Astrocyte (in vitro differentiated cells and primary cell): ENCODE measurements at regions not wholly inside any gene's neighbourhood (a gene's known extent, or its start where the extent isn't known, plus 50 kb on each side); places are given as distances from the start of the nearest gene placed in this dataset.
A peak's percentile ranks its signal among the peaks of the same experiment; 100 is the strongest.
"Not testable (repeated sequence)": the region's sequence is repeated elsewhere in the genome, so short reads cannot be mapped to it uniquely, and the experiment has no call there.

Experiments
- DNase-seq: peaks from one replicate; pipeline ENCODE4 v3.0.0-alpha.2; 2010; ENCODE audit warnings: low read depth
- FAIRE-seq: peaks from 2 replicates; lab custom pipeline; 2011; peaks lifted over from hg19 to GRCh38; lab: Jason Lieb, UNC
- H2AFZ ChIP-seq: 2 replicates; pipeline ENCODE4 v1.6.0; 2012; ENCODE audit warnings: low read depth, low read length, inconsistent platforms
- H3K27ac ChIP-seq: 2 replicates; pipeline ENCODE4 v1.5.1; 2011; ENCODE audit warnings: low read depth, low read length, inconsistent platforms
- H3K27me3 ChIP-seq: 2 replicates; pipeline ENCODE4 v1.6.0; 2011; ENCODE audit warnings: low read length, inconsistent platforms; ENCODE audit not compliant: insufficient read depth
- H3K36me3 ChIP-seq: 2 replicates; pipeline ENCODE4 v1.5.1; 2011; ENCODE audit warnings: low read length, inconsistent platforms; ENCODE audit not compliant: insufficient read depth
- H3K4me1 ChIP-seq: 2 replicates; pipeline ENCODE4 v1.5.1; 2011; ENCODE audit warnings: low read length, inconsistent platforms; ENCODE audit not compliant: insufficient read depth
- H3K4me2 ChIP-seq: 2 replicates; pipeline ENCODE4 v1.6.0; 2012; ENCODE audit warnings: low read length, inconsistent platforms
- H3K4me3 ChIP-seq: 2 replicates; pipeline ENCODE4 v1.5.1; 2011; ENCODE audit warnings: low read depth, mild to moderate bottlenecking, low read length, inconsistent platforms; ENCODE audit not compliant: insufficient read depth
- H3K79me2 ChIP-seq: 2 replicates; pipeline ENCODE4 v1.6.0; 2012; ENCODE audit warnings: mild to moderate bottlenecking, low read length, inconsistent platforms; ENCODE audit not compliant: insufficient read depth
- H3K9ac ChIP-seq: 2 replicates; pipeline ENCODE4 v1.6.0; 2012; ENCODE audit warnings: mild to moderate bottlenecking, low read length, inconsistent platforms
- H3K9me3 ChIP-seq: 2 replicates; pipeline ENCODE4 v1.5.1; 2012; ENCODE audit warnings: low read depth, mild to moderate bottlenecking, low read length, inconsistent platforms; ENCODE audit not compliant: insufficient read depth
- H4K20me1 ChIP-seq: 2 replicates; pipeline ENCODE4 v1.6.0; 2012; ENCODE audit warnings: low read length, inconsistent platforms; ENCODE audit not compliant: insufficient read depth
- H3K27ac Mint-ChIP-seq: one replicate; pipeline ENCODE4 v1.8.0; 2021; ENCODE audit warnings: mild to moderate bottlenecking, mixed read lengths; ENCODE audit not compliant: unreplicated experiment
- H3K27me3 Mint-ChIP-seq: one replicate; pipeline ENCODE4 v1.8.0; 2021; ENCODE audit warnings: low read depth, mixed read lengths; ENCODE audit not compliant: unreplicated experiment
- H3K36me3 Mint-ChIP-seq: one replicate; pipeline ENCODE4 v1.8.0; 2021; ENCODE audit warnings: low read depth, mixed read lengths; ENCODE audit not compliant: unreplicated experiment
- H3K4me1 Mint-ChIP-seq: one replicate; pipeline ENCODE4 v1.8.0; 2021; ENCODE audit warnings: low read depth, mixed read lengths; ENCODE audit not compliant: unreplicated experiment
- H3K4me3 Mint-ChIP-seq: one replicate; pipeline ENCODE4 v1.8.0; 2021; ENCODE audit warnings: mild to moderate bottlenecking, moderate library complexity, mixed read lengths; ENCODE audit not compliant: unreplicated experiment
- H3K9me3 Mint-ChIP-seq: one replicate; pipeline ENCODE4 v1.8.0; 2021; ENCODE audit warnings: mild to moderate bottlenecking, mixed read lengths; ENCODE audit not compliant: unreplicated experiment
- EZH2 ChIP-seq: IDR thresholded peaks from 2 replicates; pipeline ENCODE4 v1.6.1; 2012; ENCODE audit warnings: mild to moderate bottlenecking, low read length, inconsistent platforms; ENCODE audit not compliant: insufficient read depth
- TF ChIP-seq, protein P1 (sequence below): IDR thresholded peaks from 2 replicates; pipeline ENCODE4 v1.5.1; 2011; ENCODE audit warnings: low read depth, mild to moderate bottlenecking, inconsistent platforms, low read length, moderate library complexity; ENCODE audit not compliant: insufficient read depth

GRCh38 chr5:142520885-142521284, 165.0 kb downstream of the FGF1 start:
- Histone ChIP-seq H3K4me1 (peaks cover 8% of the 10 kb centered on the region), H3K9me3 (no peaks in the 10 kb centered on the region), H3K27me3 (no peaks in the 10 kb centered on the region), H2AFZ (no peak overlapping the region), H4K20me1 (no peaks in the 10 kb centered on the region), H3K27ac (no peak overlapping the region), H3K9ac (no peak overlapping the region), H3K79me2 (no peaks in the 10 kb centered on the region), H3K4me2 (peak overlapping the region; percentile 16), H3K36me3 (no peaks in the 10 kb centered on the region), H3K4me3 (no peak overlapping the region)
- peak; percentile 51 for DNase-seq
- H3K27ac Mint-ChIP-seq = peak overlapping the region; percentile 77
- peaks cover 2% of the 10 kb centered on the region for H3K27me3 Mint-ChIP-seq
- H3K36me3 Mint-ChIP-seq = peaks cover 5% of the 10 kb centered on the region
- H3K4me1 Mint-ChIP-seq = peaks cover 12% of the 10 kb centered on the region
- H3K9me3 Mint-ChIP-seq = peaks cover 11% of the 10 kb centered on the region
- TF ChIP-seq, protein P1, sequence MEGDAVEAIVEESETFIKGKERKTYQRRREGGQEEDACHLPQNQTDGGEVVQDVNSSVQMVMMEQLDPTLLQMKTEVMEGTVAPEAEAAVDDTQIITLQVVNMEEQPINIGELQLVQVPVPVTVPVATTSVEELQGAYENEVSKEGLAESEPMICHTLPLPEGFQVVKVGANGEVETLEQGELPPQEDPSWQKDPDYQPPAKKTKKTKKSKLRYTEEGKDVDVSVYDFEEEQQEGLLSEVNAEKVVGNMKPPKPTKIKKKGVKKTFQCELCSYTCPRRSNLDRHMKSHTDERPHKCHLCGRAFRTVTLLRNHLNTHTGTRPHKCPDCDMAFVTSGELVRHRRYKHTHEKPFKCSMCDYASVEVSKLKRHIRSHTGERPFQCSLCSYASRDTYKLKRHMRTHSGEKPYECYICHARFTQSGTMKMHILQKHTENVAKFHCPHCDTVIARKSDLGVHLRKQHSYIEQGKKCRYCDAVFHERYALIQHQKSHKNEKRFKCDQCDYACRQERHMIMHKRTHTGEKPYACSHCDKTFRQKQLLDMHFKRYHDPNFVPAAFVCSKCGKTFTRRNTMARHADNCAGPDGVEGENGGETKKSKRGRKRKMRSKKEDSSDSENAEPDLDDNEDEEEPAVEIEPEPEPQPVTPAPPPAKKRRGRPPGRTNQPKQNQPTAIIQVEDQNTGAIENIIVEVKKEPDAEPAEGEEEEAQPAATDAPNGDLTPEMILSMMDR = no peak
- TF ChIP-seq EZH2 = no peak
- peak; percentile 17 for FAIRE-seq
- H3K4me3 Mint-ChIP-seq = no peak overlapping the region

- not testable (repeated sequence) for H3K9ac ChIP-seq, H3K27me3 Mint-ChIP-seq, H3K9me3 ChIP-seq, H3K4me3 ChIP-seq, H3K4me3 Mint-ChIP-seq, H4K20me1 ChIP-seq, H3K4me1 ChIP-seq, H3K4me2 ChIP-seq, H3K79me2 ChIP-seq, H3K36me3 Mint-ChIP-seq, FAIRE-seq, H2AFZ ChIP-seq, DNase-seq, H3K27ac ChIP-seq, H3K27me3 ChIP-seq, H3K36me3 ChIP-seq, H3K27ac Mint-ChIP-seq
- Mint-ChIP-seq H3K4me1 (peaks cover 12% of the 10 kb centered on the region), H3K9me3 (peaks cover 12% of the 10 kb centered on the region)
These were observed 166.0 kb downstream of the FGF1 start for GRCh38 chr5:142519913-142520312.

DNA sequence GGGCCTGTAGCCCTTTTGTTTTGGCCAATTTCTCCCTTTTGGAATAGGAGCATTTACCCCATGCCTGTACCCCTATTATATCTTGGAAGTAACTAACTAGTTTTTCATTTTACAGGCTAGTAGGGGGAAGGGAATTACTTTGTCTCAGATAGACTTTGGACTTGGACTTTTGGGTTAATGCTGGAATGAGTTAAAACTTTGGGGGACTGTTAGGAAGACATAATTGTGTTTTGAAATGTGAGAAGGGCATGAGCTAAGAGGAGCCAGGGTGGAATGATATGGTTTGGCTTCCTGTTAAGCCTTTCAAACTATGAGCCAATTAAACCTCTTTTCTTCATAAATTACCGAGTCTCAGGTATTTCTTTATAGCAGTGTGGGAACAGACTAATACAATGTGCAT, 168.1 kb downstream of the FGF1 start:
- peaks cover 22% of the 10 kb centered on the region for H3K4me1 Mint-ChIP-seq
- peaks cover 12% of the 10 kb centered on the region for H3K9me3 Mint-ChIP-seq
- Histone ChIP-seq H3K4me2 (no peak overlapping the region), H3K79me2 (no peaks in the 10 kb centered on the region), H3K36me3 (no peaks in the 10 kb centered on the region), H3K27ac (no peak overlapping the region), H3K4me3 (no peak overlapping the region), H4K20me1 (no peaks in the 10 kb centered on the region), H3K9me3 (no peaks in the 10 kb centered on the region), H3K9ac (no peak overlapping the region), H2AFZ (no peak overlapping the region), H3K27me3 (no peaks in the 10 kb centered on the region), H3K4me1 (peaks cover 23% of the 10 kb centered on the region)
- DNase-seq = no peak
- no peak overlapping the region for H3K27ac Mint-ChIP-seq
- no peak overlapping the region for H3K4me3 Mint-ChIP-seq
- H3K27me3 Mint-ChIP-seq = peaks cover 2% of the 10 kb centered on the region
- no peak for FAIRE-seq
- TF ChIP-seq EZH2 = no peak
- TF ChIP-seq, protein P1 = no peak
- H3K36me3 Mint-ChIP-seq = peaks cover 6% of the 10 kb centered on the region
